Stimulated activated CD8-positive, alpha-beta memory T cell treated with anti-CD3 and anti-CD28 coated beads, Interleukin-7, amount 100 ng/mL, for 1 hour (primary cell): ENCODE measurements at regions not wholly inside any gene's neighbourhood (a gene's known extent, or its start where the extent isn't known, plus 50 kb on each side); places are given as distances from the start of the nearest gene placed in this dataset.
"Not testable (repeated sequence)": the region's sequence is repeated elsewhere in the genome, so short reads cannot be mapped to it uniquely, and the experiment has no call there.

Experiments
- DNase-seq, 2 donors: peaks; one replicate each; pipeline ENCODE4 v3.0.0-alpha.2; 2020; ENCODE audit warnings: low read depth in 2 of 2

GRCh38 chr6:139962654-139963347 lies 588.4 kb upstream of the CITED2 start:
- no peak for DNase-seq

- DNase-seq, result no peak
Observed at GRCh38 chr6:139961190-139961589, 586.7 kb upstream of the CITED2 start.

- no peak for DNase-seq
Observed at GRCh38 chr6:139960671-139961070, 586.2 kb upstream of the CITED2 start.

- DNase-seq, result no peak
Observed at GRCh38 chr6:139955366-139956155, 581.1 kb upstream of the CITED2 start.

GRCh38 chr6:139954463-139955071 lies 580.1 kb upstream of the CITED2 start:
- DNase-seq, result no peak

- DNase-seq, result not testable (repeated sequence)
Observed at GRCh38 chr6:139953780-139954179, 579.3 kb upstream of the CITED2 start.

GRCh38 chr6:139951172-139951571 lies 576.7 kb upstream of the CITED2 start:
- DNase-seq, result no peak

- no peak for DNase-seq
Observed at GRCh38 chr6:139944976-139945375, 570.5 kb upstream of the CITED2 start.

GRCh38 chr6:139944131-139944530 lies 569.7 kb upstream of the CITED2 start:
- no peak for DNase-seq

- no peak for DNase-seq
Observed at GRCh38 chr6:139943391-139943790, 568.9 kb upstream of the CITED2 start.

GRCh38 chr6:139942331-139942730 lies 567.9 kb upstream of the CITED2 start:
- no peak for DNase-seq

GRCh38 chr6:139941826-139942225 lies 567.4 kb upstream of the CITED2 start:
- no peak for DNase-seq

- no peak for DNase-seq
Observed at GRCh38 chr6:139940741-139941729, 566.6 kb upstream of the CITED2 start.

GRCh38 chr6:139939189-139939979 lies 564.9 kb upstream of the CITED2 start:
- no peak for DNase-seq

GRCh38 chr6:139932671-139933070 lies 558.2 kb upstream of the CITED2 start:
- no peak for DNase-seq

GRCh38 chr6:139931747-139932146 lies 557.3 kb upstream of the CITED2 start:
- DNase-seq, result no peak

- DNase-seq, result no peak
Observed at GRCh38 chr6:139927742-139928305, 553.4 kb upstream of the CITED2 start.

- no peak for DNase-seq
Observed at GRCh38 chr6:139927236-139927635, 552.8 kb upstream of the CITED2 start.

GRCh38 chr6:139926711-139927110 lies 552.3 kb upstream of the CITED2 start:
- no peak for DNase-seq

- no peak for DNase-seq
Observed at GRCh38 chr6:139925894-139926641, 551.6 kb upstream of the CITED2 start.
